ENCODE measurements at regions not wholly inside any gene's neighbourhood (a gene's known extent, or its start where the extent isn't known, plus 50 kb on each side); places are given as distances from the start of the nearest gene placed in this dataset.
"Not testable (repeated sequence)": the region's sequence is repeated elsewhere in the genome, so short reads cannot be mapped to it uniquely, and the experiment has no call there.

DNA sequence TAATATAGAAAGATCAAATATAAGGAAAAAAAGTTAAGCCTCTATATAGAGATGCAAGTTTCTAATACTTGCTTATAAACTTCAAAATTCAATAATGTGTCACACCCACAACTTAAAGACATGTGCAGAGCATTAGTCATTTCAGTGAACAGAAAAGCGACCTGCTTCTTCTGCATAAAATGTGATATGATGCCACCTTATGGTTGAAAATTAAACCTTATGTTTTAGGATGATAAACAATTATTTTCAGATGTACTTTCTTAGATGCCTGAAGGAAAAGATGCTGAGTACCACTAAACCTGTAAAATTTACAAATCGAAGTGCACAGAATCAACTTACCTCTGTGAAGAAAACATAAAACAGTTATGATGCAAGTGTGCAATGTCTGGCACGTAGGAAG, 96.0 kb downstream of the MTERF1 start:
- DNase-seq = peak; percentile 55

DNA sequence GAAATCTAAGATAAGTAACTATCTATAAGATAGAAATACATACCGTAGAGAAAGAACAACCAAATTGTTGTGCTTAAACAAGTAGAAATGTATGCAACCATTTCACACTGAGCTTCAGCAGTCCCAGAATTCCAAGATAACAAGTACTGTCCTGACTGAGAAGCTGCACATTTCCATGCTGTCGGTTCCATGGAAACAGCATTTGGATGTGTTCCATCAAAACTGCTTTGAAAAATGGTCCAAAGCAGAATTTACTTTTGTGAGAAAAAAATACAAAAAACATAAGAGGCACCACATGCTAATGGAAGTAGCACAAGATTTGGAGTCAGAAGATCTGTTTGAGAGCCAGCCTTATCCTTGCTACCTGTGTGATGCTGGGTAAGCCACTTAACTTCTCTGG, 92.6 kb downstream of the MTERF1 start:
- no peak for DNase-seq

DNA sequence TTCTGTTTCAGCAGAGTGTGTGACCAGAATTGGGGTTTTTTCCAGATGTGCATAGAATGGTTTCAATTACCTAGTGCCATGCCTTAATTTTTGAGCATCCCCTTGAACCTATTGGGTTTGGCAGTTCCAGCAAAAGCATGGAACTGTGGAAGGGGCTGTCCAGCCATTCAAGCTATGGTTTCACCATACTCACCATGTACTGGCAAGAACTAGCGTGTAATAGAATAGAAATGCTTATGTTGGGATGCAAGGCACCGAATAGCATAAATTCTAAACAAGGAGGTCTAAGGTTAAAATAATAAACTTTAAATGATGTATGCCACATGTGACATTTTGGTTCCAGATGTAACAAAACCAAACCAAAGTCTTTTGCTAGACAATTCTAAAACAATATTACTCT, 91.4 kb downstream of the MTERF1 start:
- DNase-seq = no peak

DNA sequence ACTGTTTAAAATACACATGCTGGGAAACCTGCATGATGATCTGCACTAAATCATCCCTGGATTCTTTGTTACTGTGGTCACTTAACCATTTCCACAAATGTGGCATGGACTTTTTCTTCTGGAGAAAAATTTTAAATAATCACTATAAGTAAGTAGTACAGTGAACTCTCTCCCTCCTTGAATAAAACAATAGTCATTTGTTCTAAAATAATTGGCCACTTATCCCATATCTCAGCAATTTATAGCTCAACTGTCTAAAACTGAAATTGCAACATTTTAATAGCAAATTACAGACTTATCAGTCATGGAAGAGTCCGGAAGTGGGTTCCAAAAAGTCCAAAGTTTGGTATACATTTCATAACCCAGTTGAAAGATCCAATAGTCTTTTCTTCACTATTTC, 90.9 kb downstream of the MTERF1 start:
- DNase-seq = no peak

DNA sequence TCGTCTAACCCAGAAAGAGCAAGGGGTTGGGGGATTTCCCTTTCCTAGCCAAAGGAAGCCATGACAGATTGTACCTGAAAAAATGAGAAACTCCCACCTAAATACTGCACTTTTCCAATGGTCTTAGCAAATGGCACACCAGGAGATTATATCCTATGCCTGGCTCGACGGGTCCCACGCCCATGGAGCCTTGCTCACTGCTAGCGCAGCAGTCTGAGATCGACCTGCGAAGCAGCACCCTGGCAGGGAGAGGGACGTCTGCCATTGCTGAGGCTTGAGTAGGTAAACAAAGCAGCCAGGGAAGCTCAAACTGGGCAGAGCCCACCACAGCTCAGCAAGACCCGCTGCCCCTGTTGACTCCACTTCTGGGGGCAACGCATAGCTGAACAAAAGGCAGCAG, 89.9 kb downstream of the MTERF1 start:
- not testable (repeated sequence) for DNase-seq

DNA sequence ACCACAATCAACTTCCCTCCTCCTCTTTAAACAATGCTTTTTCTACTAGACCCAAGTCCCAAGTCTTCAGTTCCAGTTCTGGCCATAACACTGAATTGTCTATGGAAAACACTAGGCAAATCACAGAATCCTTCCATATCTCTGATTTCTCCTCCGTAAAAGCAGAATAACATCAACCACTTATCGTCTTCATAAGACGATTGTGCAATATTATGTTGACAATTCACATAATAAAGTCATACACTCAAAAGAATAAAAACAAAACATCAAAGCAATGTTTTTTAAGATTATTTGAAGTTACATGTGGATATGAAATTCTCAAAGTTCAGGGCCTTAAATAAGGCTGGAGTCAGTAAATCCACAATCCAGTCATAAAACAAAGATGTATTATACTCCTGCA, 84.4 kb downstream of the MTERF1 start:
- no peak for DNase-seq

DNA sequence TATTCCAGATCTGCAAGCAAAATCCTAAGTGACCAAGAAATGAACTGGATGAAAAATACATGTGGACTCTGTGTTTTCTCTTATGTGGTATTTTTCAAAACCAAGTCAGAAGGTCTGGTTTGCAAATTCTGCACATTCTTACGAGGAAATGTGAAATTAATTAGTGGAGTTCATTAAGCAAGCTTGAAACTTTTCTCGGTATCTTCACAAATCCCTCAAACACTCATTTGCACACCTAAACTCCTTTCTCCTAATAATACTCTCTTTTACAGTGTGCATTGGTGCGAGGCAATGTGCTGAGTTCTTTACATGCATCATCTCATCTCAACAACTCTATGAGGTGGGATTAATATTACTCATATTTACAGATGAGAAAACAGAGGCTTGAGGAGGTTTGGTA, 82.1 kb downstream of the MTERF1 start:
- DNase-seq = no peak

DNA sequence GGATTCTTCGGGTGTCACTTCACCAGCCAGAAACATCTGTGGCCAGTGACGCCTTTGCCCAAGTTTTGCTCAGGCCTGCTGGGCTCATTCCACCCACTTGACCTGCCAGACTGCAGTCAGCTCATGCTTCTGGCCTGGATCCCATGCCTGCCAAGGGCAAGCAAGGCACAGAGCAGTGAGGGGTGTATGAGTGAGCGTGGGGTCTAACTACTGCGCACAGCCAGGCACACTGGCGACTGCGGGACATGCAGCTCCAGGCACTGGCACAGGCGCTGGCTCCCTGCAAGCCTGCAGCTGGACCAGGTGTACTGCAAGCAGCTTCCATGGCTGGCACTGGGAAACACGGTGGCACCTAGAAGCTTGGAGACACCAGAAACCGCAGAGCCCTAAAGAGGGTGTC, 80.1 kb downstream of the MTERF1 start:
- no peak for DNase-seq

DNA sequence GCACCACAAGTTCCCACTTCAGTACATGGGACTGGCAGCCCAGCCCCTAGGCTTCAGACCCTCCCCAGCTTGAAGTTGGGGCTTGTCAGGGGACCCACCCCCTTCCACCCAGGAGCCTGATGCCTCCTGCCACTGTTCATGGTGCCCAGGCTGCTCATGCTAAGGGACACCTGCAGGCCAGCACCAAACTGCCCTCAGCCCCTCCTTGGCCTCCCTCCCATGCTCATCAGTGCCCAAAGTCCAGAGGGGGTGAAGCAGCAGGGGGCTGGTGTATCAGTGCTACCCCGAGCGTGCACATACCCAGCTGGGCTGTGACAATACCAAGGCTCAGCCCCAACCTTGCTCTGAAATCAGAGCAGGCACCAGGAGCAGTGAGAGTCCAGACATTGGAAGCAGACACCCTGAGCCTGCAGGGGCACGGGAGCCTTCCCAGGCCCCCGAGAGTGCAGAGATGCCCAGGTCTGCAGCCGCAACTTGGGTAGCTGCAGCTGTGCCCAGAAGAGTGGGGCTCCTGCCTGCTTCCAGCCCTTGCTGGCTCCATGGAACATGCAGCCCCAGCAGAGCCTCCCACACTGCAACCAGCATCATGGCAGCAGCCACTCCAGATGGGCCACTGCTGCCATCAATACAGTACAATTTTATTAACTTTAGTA, 79.0 kb downstream of the MTERF1 start:
- DNase-seq = no peak

DNA sequence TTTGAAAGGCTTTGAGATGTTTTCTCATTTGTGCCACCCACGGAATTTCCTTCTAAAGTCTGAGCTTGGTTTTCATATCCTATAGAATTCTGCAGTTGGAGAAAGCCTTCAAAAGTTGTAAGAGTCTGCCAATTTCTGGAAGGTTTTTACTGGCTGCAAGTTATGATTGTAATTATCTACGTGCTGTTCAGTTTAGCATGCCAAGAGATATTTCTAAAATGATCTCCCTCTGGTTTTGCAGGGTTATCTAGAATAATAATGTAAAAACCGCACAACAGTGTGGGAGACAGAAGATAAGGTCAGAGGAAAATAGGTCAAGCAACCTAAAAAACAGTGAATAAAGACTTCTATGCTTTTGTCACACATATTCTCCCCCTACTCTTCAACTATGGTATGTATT, 69.3 kb downstream of the MTERF1 start:
- peak; percentile 41 for DNase-seq

DNA sequence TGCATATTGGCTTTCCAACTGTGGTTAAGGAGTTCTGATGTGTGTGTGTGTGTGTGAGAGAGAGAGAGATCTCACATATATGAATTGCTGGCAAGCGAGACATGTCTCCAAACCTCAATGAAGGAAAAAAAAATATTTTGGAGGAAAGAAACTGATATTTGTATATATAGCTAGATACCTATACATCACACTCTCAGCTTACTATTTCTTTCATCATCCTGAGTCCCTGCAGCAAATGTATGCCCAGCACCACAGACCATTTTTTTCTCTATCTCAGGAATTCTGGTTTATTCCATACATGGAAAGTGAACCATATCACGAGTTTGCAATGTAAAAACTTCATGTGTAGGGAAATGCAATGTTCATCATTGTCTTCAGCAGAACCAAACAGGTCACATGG, 68.9 kb downstream of the MTERF1 start:
- DNase-seq = no peak

DNA sequence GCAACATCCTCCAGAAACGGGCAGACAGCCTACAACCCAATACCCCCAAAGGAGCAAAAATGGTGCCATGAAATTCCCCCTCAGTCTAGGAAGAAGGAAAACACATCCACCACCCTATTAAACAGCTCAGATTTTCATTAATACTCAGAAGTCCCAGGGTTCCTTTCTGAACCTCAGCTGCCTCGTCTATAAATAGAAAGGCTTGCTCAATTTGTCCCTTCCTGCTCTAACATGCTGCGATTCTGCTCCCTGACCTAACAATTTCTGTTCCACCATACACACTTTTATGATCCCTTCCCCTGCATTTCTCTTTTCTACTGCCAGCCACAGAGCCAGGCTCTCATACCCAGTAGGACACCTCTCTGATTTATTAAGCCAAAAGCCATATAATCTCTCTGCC, 68.1 kb downstream of the MTERF1 start:
- DNase-seq = no peak

DNA sequence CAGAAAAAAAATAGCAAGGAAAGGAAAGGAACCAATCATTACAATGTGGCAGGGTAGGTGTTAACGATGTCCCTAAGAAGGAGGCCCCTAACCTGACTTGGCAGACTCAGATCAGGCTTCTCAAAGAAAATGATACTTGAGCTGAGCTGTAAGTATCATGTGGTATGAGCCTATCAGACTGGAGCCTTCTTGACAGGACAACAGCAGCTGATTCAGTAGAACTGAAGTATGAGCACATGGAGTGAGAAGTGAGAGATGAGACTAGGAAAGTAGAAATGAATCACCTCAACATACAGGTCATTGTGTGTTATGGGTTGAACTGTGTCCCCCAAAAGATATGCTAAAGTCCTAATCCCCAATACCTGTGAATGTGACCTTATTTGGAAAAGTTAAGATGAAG, 66.3 kb downstream of the MTERF1 start:
- DNase-seq = no peak

Measured in skin of body (tissue), 1 donor.